ENCODE measurements at regions not wholly inside any gene's neighbourhood (a gene's known extent, or its start where the extent isn't known, plus 50 kb on each side); places are given as distances from the start of the nearest gene placed in this dataset.

- no peak overlapping the region for H2AFZ ChIP-seq (ENCODE audit: low read length)
- no TSS peak for BruUV-seq (replicated peaks)
- H3K4me3 ChIP-seq (ENCODE audit: low read depth, low read length, poor library complexity, severe bottlenecking), result no peak overlapping the region
- H3K4me1 ChIP-seq (ENCODE audit: insufficient read depth, low read length, poor library complexity, severe bottlenecking), result no peaks in the 10 kb centered on the region
- no peaks in the 10 kb centered on the region for H4K20me1 ChIP-seq (ENCODE audit: insufficient read depth, low read length)
- H3K9me2 ChIP-seq (ENCODE audit: insufficient read depth, low read length), result no peaks in the 10 kb centered on the region
- intact Hi-C loops (cut with micrococcal nuclease; ENCODE audit: unreplicated experiment), result no loop called here
- TF ChIP-seq CTCF (conservative IDR thresholded peaks at IDR 0.05; ENCODE audit: low read length) (no peak), EZH2phosphoT487 (IDR thresholded peaks at IDR 0.05; ENCODE audit: borderline replicate concordance, low read depth, low read length) (no peak)
- no peak overlapping the region for H3K4me2 ChIP-seq (ENCODE audit: low read length)
- DNase-seq (ENCODE audit: low spot score), result no peak
- ChIA-PET POLR2A (interaction anchor here (0.5 kb wide), 1 partner anchor 880 kb away, joined by 4 read pairs; no protein-coding TSS in a partner anchor), CTCF (ENCODE audit: unreplicated experiment) (no interaction called here)
- H3K9me3 ChIP-seq (ENCODE audit: low read length), result no peaks in the 10 kb centered on the region
- no peaks in the 10 kb centered on the region for H3K36me3 ChIP-seq (ENCODE audit: insufficient read depth, low read length)
- H3K27ac ChIP-seq (ENCODE audit: low read depth, low read length, poor library complexity, severe bottlenecking), result no peak overlapping the region
- H3K79me2 ChIP-seq (ENCODE audit: insufficient read depth, low read depth, low read length), result no peaks in the 10 kb centered on the region
These were observed 67.0 kb downstream of the OLIG1 start for GRCh38 chr21:33136847-33137502.

- intact Hi-C loops (cut with micrococcal nuclease; ENCODE audit: unreplicated experiment), result no loop called here
- Histone ChIP-seq H4K20me1 (ENCODE audit: insufficient read depth, low read length) (no peaks in the 10 kb centered on the region), H3K9me3 (ENCODE audit: low read length) (no peaks in the 10 kb centered on the region), H3K9me2 (ENCODE audit: insufficient read depth, low read length) (no peaks in the 10 kb centered on the region), H3K79me2 (ENCODE audit: insufficient read depth, low read depth, low read length) (no peaks in the 10 kb centered on the region), H3K4me1 (ENCODE audit: insufficient read depth, low read length, poor library complexity, severe bottlenecking) (no peaks in the 10 kb centered on the region), H3K4me2 (ENCODE audit: low read length) (no peak overlapping the region), H3K27ac (ENCODE audit: low read depth, low read length, poor library complexity, severe bottlenecking) (no peak overlapping the region), H3K36me3 (ENCODE audit: insufficient read depth, low read length) (no peaks in the 10 kb centered on the region), H2AFZ (ENCODE audit: low read length) (no peak overlapping the region), H3K4me3 (ENCODE audit: low read depth, low read length, poor library complexity, severe bottlenecking) (no peak overlapping the region)
- TF ChIP-seq CTCF (conservative IDR thresholded peaks at IDR 0.05; ENCODE audit: low read length) (no peak), EZH2phosphoT487 (IDR thresholded peaks at IDR 0.05; ENCODE audit: borderline replicate concordance, low read depth, low read length) (no peak)
- ChIA-PET POLR2A (no interaction called here), CTCF (ENCODE audit: unreplicated experiment) (no interaction called here)
- no peak for DNase-seq (ENCODE audit: low spot score)
- no TSS peak for BruUV-seq (replicated peaks)
These were observed 69.1 kb downstream of the OLIG1 start for GRCh38 chr21:33139084-33139483.

GRCh38 chr21:33140288-33140687, 70.3 kb downstream of the OLIG1 start:
- intact Hi-C loops (cut with micrococcal nuclease; ENCODE audit: unreplicated experiment), result no loop called here
- Histone ChIP-seq H3K79me2 (ENCODE audit: insufficient read depth, low read depth, low read length) (no peaks in the 10 kb centered on the region), H3K27ac (ENCODE audit: low read depth, low read length, poor library complexity, severe bottlenecking) (no peak overlapping the region), H3K9me3 (ENCODE audit: low read length) (no peaks in the 10 kb centered on the region), H3K4me2 (ENCODE audit: low read length) (no peak overlapping the region), H2AFZ (ENCODE audit: low read length) (no peak overlapping the region), H3K9me2 (ENCODE audit: insufficient read depth, low read length) (no peaks in the 10 kb centered on the region), H4K20me1 (ENCODE audit: insufficient read depth, low read length) (no peaks in the 10 kb centered on the region), H3K4me3 (ENCODE audit: low read depth, low read length, poor library complexity, severe bottlenecking) (no peak overlapping the region), H3K36me3 (ENCODE audit: insufficient read depth, low read length) (no peaks in the 10 kb centered on the region), H3K4me1 (ENCODE audit: insufficient read depth, low read length, poor library complexity, severe bottlenecking) (no peaks in the 10 kb centered on the region)
- no peak for DNase-seq (ENCODE audit: low spot score)
- no peak for TF ChIP-seq EZH2phosphoT487 (IDR thresholded peaks at IDR 0.05; ENCODE audit: borderline replicate concordance, low read depth, low read length)
- TF ChIP-seq CTCF (conservative IDR thresholded peaks at IDR 0.05; ENCODE audit: low read length), result no peak
- BruUV-seq (replicated peaks), result no TSS peak
- ChIA-PET POLR2A (interaction anchor here (0.6 kb wide), 1 partner anchor 139 kb away, joined by 5 read pairs; no protein-coding TSS in a partner anchor), CTCF (ENCODE audit: unreplicated experiment) (no interaction called here)
